ENCODE measurements at regions not wholly inside any gene's neighbourhood (a gene's known extent, or its start where the extent isn't known, plus 50 kb on each side); places are given as distances from the start of the nearest gene placed in this dataset.

DNA sequence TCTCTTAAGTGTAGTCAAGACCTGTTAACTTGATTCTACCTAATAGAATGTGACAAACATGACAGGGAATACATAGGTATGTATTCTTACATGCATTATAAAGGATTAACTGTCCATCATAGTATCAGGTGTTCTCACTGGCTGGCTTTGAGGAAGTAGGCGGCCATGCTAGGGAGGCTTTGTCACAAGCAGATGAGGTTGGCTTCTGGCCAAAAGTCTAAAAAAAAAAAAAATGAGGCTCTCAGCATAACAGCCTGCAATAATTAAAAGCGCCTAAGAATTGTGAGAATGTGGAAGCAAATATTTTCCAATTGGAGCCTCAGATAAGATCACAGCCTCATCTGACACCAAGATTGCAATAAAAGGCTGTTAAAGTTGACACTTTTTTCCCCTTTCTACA lies 1256.8 kb upstream of the SORCS1 start:
- Histone ChIP-seq H2AFZ (ENCODE audit: low read depth, low read length, severe bottlenecking) (no peak overlapping the region), H3K27ac (ENCODE audit: low read depth, low read length) (no peak overlapping the region), H3K4me3 (ENCODE audit: insufficient read depth, low read length, poor library complexity, severe bottlenecking) (no peak overlapping the region), H3K79me2 (ENCODE audit: insufficient read depth, low read length) (no peaks in the 10 kb centered on the region), H3K9ac (ENCODE audit: low read length) (no peak overlapping the region), H4K20me1 (ENCODE audit: low read depth, low read length) (no peaks in the 10 kb centered on the region), H3K9me3 (ENCODE audit: insufficient read depth, low read length) (no peaks in the 10 kb centered on the region), H3K9me2 (replicated peaks; ENCODE audit: insufficient read depth, low read length) (no peaks in the 10 kb centered on the region), H3F3A (ENCODE audit: insufficient read depth) (no peaks in the 10 kb centered on the region), H3K4me2 (ENCODE audit: low read depth, low read length, poor library complexity, severe bottlenecking) (no peak overlapping the region), H3K36me3 (ENCODE audit: low read length) (no peaks in the 10 kb centered on the region), H3K27me3 (ENCODE audit: low read length) (no peaks in the 10 kb centered on the region)
- TF ChIP-seq, protein P1, sequence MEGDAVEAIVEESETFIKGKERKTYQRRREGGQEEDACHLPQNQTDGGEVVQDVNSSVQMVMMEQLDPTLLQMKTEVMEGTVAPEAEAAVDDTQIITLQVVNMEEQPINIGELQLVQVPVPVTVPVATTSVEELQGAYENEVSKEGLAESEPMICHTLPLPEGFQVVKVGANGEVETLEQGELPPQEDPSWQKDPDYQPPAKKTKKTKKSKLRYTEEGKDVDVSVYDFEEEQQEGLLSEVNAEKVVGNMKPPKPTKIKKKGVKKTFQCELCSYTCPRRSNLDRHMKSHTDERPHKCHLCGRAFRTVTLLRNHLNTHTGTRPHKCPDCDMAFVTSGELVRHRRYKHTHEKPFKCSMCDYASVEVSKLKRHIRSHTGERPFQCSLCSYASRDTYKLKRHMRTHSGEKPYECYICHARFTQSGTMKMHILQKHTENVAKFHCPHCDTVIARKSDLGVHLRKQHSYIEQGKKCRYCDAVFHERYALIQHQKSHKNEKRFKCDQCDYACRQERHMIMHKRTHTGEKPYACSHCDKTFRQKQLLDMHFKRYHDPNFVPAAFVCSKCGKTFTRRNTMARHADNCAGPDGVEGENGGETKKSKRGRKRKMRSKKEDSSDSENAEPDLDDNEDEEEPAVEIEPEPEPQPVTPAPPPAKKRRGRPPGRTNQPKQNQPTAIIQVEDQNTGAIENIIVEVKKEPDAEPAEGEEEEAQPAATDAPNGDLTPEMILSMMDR (IDR thresholded peaks at IDR 0.05; ENCODE audit: insufficient read depth, low read length, poor library complexity, severe bottlenecking), result no peak
- no peak for TF ChIP-seq EZH2phosphoT487 (conservative IDR thresholded peaks at IDR 0.05; ENCODE audit: low read length)

DNA sequence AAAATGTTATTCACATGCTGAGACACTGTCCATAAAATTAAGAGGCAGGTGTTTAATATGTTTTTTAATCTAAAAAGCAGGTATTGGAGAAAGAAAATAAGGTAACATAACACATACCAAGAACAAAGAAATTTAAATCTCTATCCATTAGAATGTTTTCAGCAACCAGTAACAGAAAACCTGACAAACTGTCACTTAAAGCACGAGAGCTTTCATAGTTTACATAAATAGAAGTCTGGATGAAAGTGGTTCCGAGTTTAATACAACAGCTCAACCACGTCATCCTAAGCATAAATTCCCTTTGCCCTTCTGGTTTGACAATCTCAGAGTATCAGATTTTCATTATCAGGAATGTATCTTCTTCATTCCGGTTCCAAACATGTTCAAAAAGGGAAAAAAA lies 1249.4 kb upstream of the SORCS1 start:
- H3K4me2 ChIP-seq (ENCODE audit: low read depth, low read length, poor library complexity, severe bottlenecking), result no peak overlapping the region
- H3K36me3 ChIP-seq (ENCODE audit: low read length), result no peaks in the 10 kb centered on the region
- H3K27me3 ChIP-seq (ENCODE audit: low read length), result no peaks in the 10 kb centered on the region
- H3K79me2 ChIP-seq (ENCODE audit: insufficient read depth, low read length), result no peaks in the 10 kb centered on the region
- H3F3A ChIP-seq (ENCODE audit: insufficient read depth), result no peaks in the 10 kb centered on the region
- no peak overlapping the region for H3K27ac ChIP-seq (ENCODE audit: low read depth, low read length)
- TF ChIP-seq EZH2phosphoT487 (conservative IDR thresholded peaks at IDR 0.05; ENCODE audit: low read length), result no peak
- TF ChIP-seq, protein P1 (IDR thresholded peaks at IDR 0.05; ENCODE audit: insufficient read depth, low read length, poor library complexity, severe bottlenecking), result no peak
- H3K9ac ChIP-seq (ENCODE audit: low read length), result no peak overlapping the region
- H3K4me3 ChIP-seq (ENCODE audit: insufficient read depth, low read length, poor library complexity, severe bottlenecking), result no peak overlapping the region
- no peaks in the 10 kb centered on the region for H3K9me2 ChIP-seq (replicated peaks; ENCODE audit: insufficient read depth, low read length)
- no peaks in the 10 kb centered on the region for H4K20me1 ChIP-seq (ENCODE audit: low read depth, low read length)
- H2AFZ ChIP-seq (ENCODE audit: low read depth, low read length, severe bottlenecking), result no peak overlapping the region
- no peaks in the 10 kb centered on the region for H3K9me3 ChIP-seq (ENCODE audit: insufficient read depth, low read length)

DNA sequence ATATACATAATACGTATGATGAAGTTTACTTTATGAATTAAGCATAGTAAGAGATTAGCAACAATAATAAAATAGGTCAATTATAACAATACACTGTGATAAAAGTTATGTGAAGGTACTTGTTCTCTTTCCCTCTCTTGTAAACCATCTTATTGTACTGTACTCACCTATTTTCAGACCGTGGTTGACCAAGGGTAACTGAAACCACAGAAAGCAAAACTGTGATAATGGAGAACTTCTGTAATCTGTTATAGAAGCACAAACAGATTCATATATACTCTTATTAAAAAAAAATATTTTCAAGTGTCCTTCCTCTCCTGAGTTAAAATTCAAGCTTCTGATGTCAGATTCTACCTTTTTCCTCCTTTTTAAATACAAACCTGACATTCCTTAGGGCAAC lies 1247.8 kb upstream of the SORCS1 start:
- Histone ChIP-seq H3K27ac (ENCODE audit: low read depth, low read length) (no peak overlapping the region), H4K20me1 (ENCODE audit: low read depth, low read length) (no peaks in the 10 kb centered on the region), H2AFZ (ENCODE audit: low read depth, low read length, severe bottlenecking) (no peak overlapping the region), H3K4me2 (ENCODE audit: low read depth, low read length, poor library complexity, severe bottlenecking) (no peak overlapping the region), H3K9me3 (ENCODE audit: insufficient read depth, low read length) (no peaks in the 10 kb centered on the region), H3F3A (ENCODE audit: insufficient read depth) (no peaks in the 10 kb centered on the region), H3K9me2 (replicated peaks; ENCODE audit: insufficient read depth, low read length) (no peaks in the 10 kb centered on the region), H3K79me2 (ENCODE audit: insufficient read depth, low read length) (no peaks in the 10 kb centered on the region), H3K36me3 (ENCODE audit: low read length) (no peaks in the 10 kb centered on the region), H3K4me3 (ENCODE audit: insufficient read depth, low read length, poor library complexity, severe bottlenecking) (no peak overlapping the region), H3K27me3 (ENCODE audit: low read length) (no peaks in the 10 kb centered on the region), H3K9ac (ENCODE audit: low read length) (no peak overlapping the region)
- no peak for TF ChIP-seq EZH2phosphoT487 (conservative IDR thresholded peaks at IDR 0.05; ENCODE audit: low read length)

DNA sequence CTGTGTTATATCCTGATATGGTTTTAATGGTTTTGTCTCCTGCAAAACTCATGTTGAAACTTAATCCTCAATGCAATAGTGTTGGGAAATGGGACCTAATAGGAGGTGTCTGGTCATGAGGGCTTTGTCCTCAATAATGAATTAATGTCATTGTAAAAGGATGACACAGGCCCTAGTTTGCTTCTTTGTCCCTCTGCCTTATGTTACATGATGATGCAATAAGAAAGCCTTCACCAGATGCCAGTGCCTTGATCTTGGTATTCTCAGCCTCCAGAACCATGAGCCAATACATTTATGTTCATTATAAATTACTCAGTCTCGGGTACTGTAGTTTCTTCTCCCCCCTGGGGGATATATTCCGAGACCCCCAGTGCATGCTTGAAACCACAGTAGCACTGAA lies 1247.4 kb upstream of the SORCS1 start:
- Histone ChIP-seq H3K4me3 (ENCODE audit: insufficient read depth, low read length, poor library complexity, severe bottlenecking) (no peak overlapping the region), H3K27me3 (ENCODE audit: low read length) (no peaks in the 10 kb centered on the region), H3K9me3 (ENCODE audit: insufficient read depth, low read length) (no peaks in the 10 kb centered on the region), H3K27ac (ENCODE audit: low read depth, low read length) (no peak overlapping the region), H3K9ac (ENCODE audit: low read length) (no peak overlapping the region), H4K20me1 (ENCODE audit: low read depth, low read length) (no peaks in the 10 kb centered on the region), H2AFZ (ENCODE audit: low read depth, low read length, severe bottlenecking) (no peak overlapping the region), H3K4me2 (ENCODE audit: low read depth, low read length, poor library complexity, severe bottlenecking) (no peak overlapping the region), H3K79me2 (ENCODE audit: insufficient read depth, low read length) (no peaks in the 10 kb centered on the region), H3K9me2 (replicated peaks; ENCODE audit: insufficient read depth, low read length) (no peaks in the 10 kb centered on the region), H3F3A (ENCODE audit: insufficient read depth) (no peaks in the 10 kb centered on the region), H3K36me3 (ENCODE audit: low read length) (no peaks in the 10 kb centered on the region)
- TF ChIP-seq, protein P1 (IDR thresholded peaks at IDR 0.05; ENCODE audit: insufficient read depth, low read length, poor library complexity, severe bottlenecking), result no peak
- no peak for TF ChIP-seq EZH2phosphoT487 (conservative IDR thresholded peaks at IDR 0.05; ENCODE audit: low read length)
